ENCODE measurements at regions not wholly inside any gene's neighbourhood (a gene's known extent, or its start where the extent isn't known, plus 50 kb on each side); places are given as distances from the start of the nearest gene placed in this dataset.

DNA sequence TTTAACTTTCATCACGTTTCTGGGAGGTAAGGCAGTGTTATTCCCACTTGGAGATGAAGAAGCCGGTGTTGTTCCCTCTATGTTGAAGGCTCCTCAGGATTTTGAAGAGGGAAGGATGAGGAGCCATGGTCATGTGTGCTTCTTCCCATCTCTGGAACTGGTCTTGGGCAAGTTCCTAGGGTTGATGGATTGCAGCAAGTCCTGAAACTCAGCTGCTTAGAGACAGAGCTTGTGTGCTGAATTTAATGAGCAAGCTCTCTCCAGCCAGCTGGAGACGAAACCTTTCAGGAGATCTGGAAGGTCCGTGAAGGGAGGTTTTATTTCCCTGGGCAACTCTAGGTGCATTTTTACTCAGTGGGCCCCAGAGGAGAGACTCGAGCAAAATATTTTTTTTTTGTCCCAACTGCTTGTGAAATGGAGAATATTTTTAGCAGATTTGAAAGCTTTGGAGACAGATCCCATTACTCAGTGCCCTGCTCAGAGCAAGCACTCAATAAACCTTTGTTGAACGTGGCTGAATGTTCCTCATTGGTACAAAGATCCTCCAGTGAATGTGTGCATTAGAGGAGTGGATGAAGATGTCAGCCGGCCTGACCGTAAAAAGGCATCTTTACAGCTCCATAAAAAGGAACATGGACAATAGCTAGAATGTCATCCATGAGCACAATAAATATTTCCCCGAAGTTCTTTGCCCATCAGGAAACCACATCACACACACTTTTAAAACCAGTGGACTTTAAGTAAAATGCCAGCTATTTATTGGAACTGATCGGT lies 55.6 kb upstream of the RGMA start:
- no peak overlapping the region for H3K27ac ChIP-seq (ENCODE audit: low read depth, low read length)
- no peak for TF ChIP-seq CTCF (IDR thresholded peaks at IDR 0.05; ENCODE audit: low read depth, low read length)
- CTCF ChIA-PET = no interaction called here
- H3K27me3 ChIP-seq (ENCODE audit: control insufficient read depth, insufficient read depth, low read length) = no peaks in the 10 kb centered on the region
- peaks cover 33% of the 10 kb centered on the region for H3K9me3 ChIP-seq (ENCODE audit: control insufficient read depth, insufficient read depth, low read length)
- POLR2A ChIA-PET = no interaction called here
- H3K4me3 ChIP-seq (ENCODE audit: low read depth, low read length) = no peak overlapping the region
- DNase-seq (ENCODE audit: low read depth, low spot score) = no peak

GRCh38 chr15:93143186-93143585 lies 54.2 kb upstream of the RGMA start:
- POLR2A ChIA-PET = no interaction called here
- Histone ChIP-seq H3K27ac (ENCODE audit: low read depth, low read length) (no peak overlapping the region), H3K27me3 (ENCODE audit: control insufficient read depth, insufficient read depth, low read length) (no peaks in the 10 kb centered on the region), H3K9me3 (ENCODE audit: control insufficient read depth, insufficient read depth, low read length) (peaks cover 35% of the 10 kb centered on the region), H3K4me3 (ENCODE audit: low read depth, low read length) (no peak overlapping the region)
- CTCF ChIA-PET = no interaction called here
- no peak for TF ChIP-seq CTCF (IDR thresholded peaks at IDR 0.05; ENCODE audit: low read depth, low read length)
- DNase-seq (ENCODE audit: low read depth, low spot score) = no peak

- Histone ChIP-seq H3K27ac (ENCODE audit: low read depth, low read length) (no peak overlapping the region), H3K27me3 (ENCODE audit: control insufficient read depth, insufficient read depth, low read length) (no peaks in the 10 kb centered on the region), H3K4me3 (ENCODE audit: low read depth, low read length) (no peak overlapping the region), H3K9me3 (ENCODE audit: control insufficient read depth, insufficient read depth, low read length) (peaks cover 31% of the 10 kb centered on the region)
- no peak for DNase-seq (ENCODE audit: low read depth, low spot score)
- TF ChIP-seq CTCF (IDR thresholded peaks at IDR 0.05; ENCODE audit: low read depth, low read length) = no peak
- POLR2A ChIA-PET = no interaction called here
- CTCF ChIA-PET = no interaction called here
Observed at GRCh38 chr15:93141371-93141794, 52.4 kb upstream of the RGMA start.

- no peak overlapping the region for H3K4me3 ChIP-seq (ENCODE audit: low read depth, low read length)
- no peaks in the 10 kb centered on the region for H3K27me3 ChIP-seq (ENCODE audit: control insufficient read depth, insufficient read depth, low read length)
- H3K9me3 ChIP-seq (ENCODE audit: control insufficient read depth, insufficient read depth, low read length) = peaks cover 25% of the 10 kb centered on the region
- POLR2A ChIA-PET = no interaction called here
- TF ChIP-seq CTCF (IDR thresholded peaks at IDR 0.05; ENCODE audit: low read depth, low read length) = no peak
- no peak for DNase-seq (ENCODE audit: low read depth, low spot score)
- CTCF ChIA-PET = no interaction called here
- no peak overlapping the region for H3K27ac ChIP-seq (ENCODE audit: low read depth, low read length)
Observed at GRCh38 chr15:93139436-93139835, 50.4 kb upstream of the RGMA start.

- H3K27ac ChIP-seq (ENCODE audit: low read depth, low read length) = no peak overlapping the region
- no peak overlapping the region for H3K4me3 ChIP-seq (ENCODE audit: low read depth, low read length)
- no peaks in the 10 kb centered on the region for H3K27me3 ChIP-seq (ENCODE audit: control insufficient read depth, insufficient read depth, low read length)
- H3K9me3 ChIP-seq (ENCODE audit: control insufficient read depth, insufficient read depth, low read length) = peaks cover 25% of the 10 kb centered on the region
- no peak for DNase-seq (ENCODE audit: low read depth, low spot score)
- ChIA-PET CTCF (no interaction called here), POLR2A (no interaction called here)
- TF ChIP-seq CTCF (IDR thresholded peaks at IDR 0.05; ENCODE audit: low read depth, low read length) = no peak
Observed at GRCh38 chr15:93138681-93139250, 49.8 kb upstream of the RGMA start.

Data from AG04450 (cell line).